ENCODE measurements at regions not wholly inside any gene's neighbourhood (a gene's known extent, or its start where the extent isn't known, plus 50 kb on each side); places are given as distances from the start of the nearest gene placed in this dataset.

DNA sequence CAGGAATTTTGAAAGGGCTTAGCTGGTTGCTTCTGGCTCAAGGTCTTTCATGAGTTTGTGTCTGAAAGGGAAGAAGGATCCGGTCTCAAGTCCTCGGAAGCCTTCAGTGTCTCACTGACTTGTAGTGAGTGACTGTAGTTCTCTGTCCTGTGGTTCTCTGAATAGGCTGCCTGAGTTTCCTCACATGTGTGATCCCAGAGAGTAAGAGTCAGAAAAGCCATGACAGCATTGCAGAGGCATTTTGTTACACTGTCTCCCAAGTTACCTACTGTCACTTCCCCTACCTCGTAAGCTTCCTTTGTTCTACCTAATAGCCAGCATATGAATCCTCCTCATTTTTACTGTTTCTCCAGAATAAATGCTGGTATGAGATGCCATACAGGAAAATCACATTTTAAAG is 709.1 kb upstream of the CHAC2 start:
- Histone ChIP-seq H3K4ac (ENCODE audit: low read depth, low read length) (no peak overlapping the region), H3K27me3 (ENCODE audit: insufficient read depth, low read length) (no peaks in the 10 kb centered on the region), H3K4me2 (ENCODE audit: low read length) (no peak overlapping the region), H4K8ac (ENCODE audit: low read depth, low read length) (no peak overlapping the region), H4K91ac (ENCODE audit: low read depth, low read length) (no peak overlapping the region), H3K4me3 (ENCODE audit: low read depth, low read length) (no peak overlapping the region), H2BK12ac (ENCODE audit: low read length) (no peak overlapping the region), H3K4me1 (ENCODE audit: control insufficient read depth in 1 of 2, insufficient read depth in 2 of 2, low read length in 2 of 2) (no peaks in the 10 kb centered on the region), H3K14ac (ENCODE audit: low read length) (no peak overlapping the region), H3K27ac (ENCODE audit: low read depth, low read length) (no peak overlapping the region), H3K18ac (ENCODE audit: low read length) (no peak overlapping the region), H2AK5ac (ENCODE audit: low read length) (no peak overlapping the region), H2AFZ (ENCODE audit: insufficient read depth, low read length, poor library complexity) (no peak overlapping the region), H3K79me2 (ENCODE audit: control insufficient read depth, insufficient read depth, low read length, poor library complexity) (no peaks in the 10 kb centered on the region), H2BK5ac (ENCODE audit: low read depth, low read length, poor library complexity) (no peak overlapping the region), H4K12ac (ENCODE audit: low read depth, low read length) (no peak overlapping the region), H2BK120ac (ENCODE audit: insufficient read depth, low read length, poor library complexity) (no peak overlapping the region), H3K9me3 (ENCODE audit: insufficient read depth, low read depth, low read length) (no peaks in the 10 kb centered on the region), H3K9ac (ENCODE audit: low read length) (no peak overlapping the region), H3K36me3 (ENCODE audit: control insufficient read depth in 1 of 2, insufficient read depth in 2 of 2, low read length in 2 of 2) (no peaks in the 10 kb centered on the region), H3K79me1 (ENCODE audit: low read length) (no peaks in the 10 kb centered on the region), H3K23ac (ENCODE audit: low read length) (no peak overlapping the region)
- no CpG with 5 or more reads among the region's 3 CpGs for WGBS (ENCODE audit: extremely low coverage, insufficient coverage, insufficient read length)
- DNase-seq: peak; percentile 26 to 55

DNA sequence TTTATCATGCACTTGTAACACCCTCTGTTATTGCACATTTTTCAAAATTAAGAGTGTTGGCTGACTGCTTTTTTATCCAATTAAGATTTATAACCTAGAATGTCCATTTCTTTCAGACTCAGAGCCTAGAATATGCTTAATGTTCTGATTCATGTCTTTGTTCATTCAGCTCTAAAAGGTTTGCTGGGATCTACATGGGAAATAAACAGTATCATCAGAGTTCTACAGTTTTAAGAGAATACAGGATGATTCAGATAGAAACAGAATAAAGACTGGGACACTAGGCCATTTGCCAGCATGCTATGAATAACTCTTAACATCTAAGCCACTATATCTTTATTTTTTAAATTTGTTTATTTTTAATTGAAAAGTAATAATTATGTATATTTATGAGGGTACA is 713.7 kb upstream of the CHAC2 start:
- H4K91ac ChIP-seq (ENCODE audit: low read depth, low read length): no peak overlapping the region
- H3K27me3 ChIP-seq (ENCODE audit: insufficient read depth, low read length): no peaks in the 10 kb centered on the region
- no peak overlapping the region for H3K23ac ChIP-seq (ENCODE audit: low read length)
- no peak overlapping the region for H3K4ac ChIP-seq (ENCODE audit: low read depth, low read length)
- H4K8ac ChIP-seq (ENCODE audit: low read depth, low read length): no peak overlapping the region
- H2AFZ ChIP-seq (ENCODE audit: insufficient read depth, low read length, poor library complexity): no peak overlapping the region
- H2BK12ac ChIP-seq (ENCODE audit: low read length): no peak overlapping the region
- H3K4me2 ChIP-seq (ENCODE audit: low read length): no peak overlapping the region
- no peak overlapping the region for H3K14ac ChIP-seq (ENCODE audit: low read length)
- no peak overlapping the region for H3K27ac ChIP-seq (ENCODE audit: low read depth, low read length)
- H2BK120ac ChIP-seq (ENCODE audit: insufficient read depth, low read length, poor library complexity): no peak overlapping the region
- H3K79me1 ChIP-seq (ENCODE audit: low read length): no peaks in the 10 kb centered on the region
- no peak overlapping the region for H2AK5ac ChIP-seq (ENCODE audit: low read length)
- no peaks in the 10 kb centered on the region for H3K36me3 ChIP-seq (ENCODE audit: control insufficient read depth in 1 of 2, insufficient read depth in 2 of 2, low read length in 2 of 2)
- no peaks in the 10 kb centered on the region for H3K9me3 ChIP-seq (ENCODE audit: insufficient read depth, low read depth, low read length)
- no peak overlapping the region for H3K18ac ChIP-seq (ENCODE audit: low read length)
- no peak overlapping the region for H3K9ac ChIP-seq (ENCODE audit: low read length)
- H4K12ac ChIP-seq (ENCODE audit: low read depth, low read length): no peak overlapping the region
- no peak overlapping the region for H2BK5ac ChIP-seq (ENCODE audit: low read depth, low read length, poor library complexity)
- H3K4me3 ChIP-seq (ENCODE audit: low read depth, low read length): no peak overlapping the region
- no peaks in the 10 kb centered on the region for H3K79me2 ChIP-seq (ENCODE audit: control insufficient read depth, insufficient read depth, low read length, poor library complexity)
- no peak for DNase-seq
- no peaks in the 10 kb centered on the region for H3K4me1 ChIP-seq (ENCODE audit: control insufficient read depth in 1 of 2, insufficient read depth in 2 of 2, low read length in 2 of 2)

DNA sequence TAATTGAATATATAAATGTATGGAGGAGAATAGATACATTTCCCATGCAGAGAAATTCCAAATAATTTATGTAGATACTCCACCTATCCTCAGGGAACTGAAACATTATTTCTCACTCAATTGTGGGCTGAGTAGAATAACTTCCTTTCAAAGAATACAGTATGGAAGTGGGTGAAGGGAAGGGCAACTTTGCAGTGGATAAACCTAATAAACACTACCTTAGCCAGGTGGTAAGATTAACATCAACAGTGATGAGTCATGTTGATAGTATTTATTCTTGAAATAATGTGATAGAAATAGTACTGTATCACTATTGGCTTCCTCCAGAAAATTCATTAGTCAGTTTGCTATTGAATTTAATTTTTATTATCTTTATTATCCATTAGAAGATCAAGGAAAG is 716.4 kb upstream of the CHAC2 start:
- Histone ChIP-seq H3K23ac (ENCODE audit: low read length) (no peak overlapping the region), H2AFZ (ENCODE audit: insufficient read depth, low read length, poor library complexity) (no peak overlapping the region), H3K18ac (ENCODE audit: low read length) (no peak overlapping the region), H2BK5ac (ENCODE audit: low read depth, low read length, poor library complexity) (no peak overlapping the region), H3K4me3 (ENCODE audit: low read depth, low read length) (no peak overlapping the region), H3K79me1 (ENCODE audit: low read length) (no peaks in the 10 kb centered on the region), H4K12ac (ENCODE audit: low read depth, low read length) (no peak overlapping the region), H2AK5ac (ENCODE audit: low read length) (no peak overlapping the region), H4K8ac (ENCODE audit: low read depth, low read length) (no peak overlapping the region), H3K9me3 (ENCODE audit: insufficient read depth, low read depth, low read length) (no peaks in the 10 kb centered on the region), H3K27me3 (ENCODE audit: insufficient read depth, low read length) (no peaks in the 10 kb centered on the region), H3K14ac (ENCODE audit: low read length) (no peak overlapping the region), H3K4me2 (ENCODE audit: low read length) (no peak overlapping the region), H4K91ac (ENCODE audit: low read depth, low read length) (no peak overlapping the region), H2BK12ac (ENCODE audit: low read length) (no peak overlapping the region), H3K27ac (ENCODE audit: low read depth, low read length) (no peak overlapping the region), H3K4ac (ENCODE audit: low read depth, low read length) (no peak overlapping the region), H3K9ac (ENCODE audit: low read length) (no peak overlapping the region), H3K36me3 (ENCODE audit: control insufficient read depth in 1 of 2, insufficient read depth in 2 of 2, low read length in 2 of 2) (no peaks in the 10 kb centered on the region), H3K4me1 (ENCODE audit: control insufficient read depth in 1 of 2, insufficient read depth in 2 of 2, low read length in 2 of 2) (no peaks in the 10 kb centered on the region), H3K79me2 (ENCODE audit: control insufficient read depth, insufficient read depth, low read length, poor library complexity) (no peaks in the 10 kb centered on the region), H2BK120ac (ENCODE audit: insufficient read depth, low read length, poor library complexity) (no peak overlapping the region)
- no peak for DNase-seq

DNA sequence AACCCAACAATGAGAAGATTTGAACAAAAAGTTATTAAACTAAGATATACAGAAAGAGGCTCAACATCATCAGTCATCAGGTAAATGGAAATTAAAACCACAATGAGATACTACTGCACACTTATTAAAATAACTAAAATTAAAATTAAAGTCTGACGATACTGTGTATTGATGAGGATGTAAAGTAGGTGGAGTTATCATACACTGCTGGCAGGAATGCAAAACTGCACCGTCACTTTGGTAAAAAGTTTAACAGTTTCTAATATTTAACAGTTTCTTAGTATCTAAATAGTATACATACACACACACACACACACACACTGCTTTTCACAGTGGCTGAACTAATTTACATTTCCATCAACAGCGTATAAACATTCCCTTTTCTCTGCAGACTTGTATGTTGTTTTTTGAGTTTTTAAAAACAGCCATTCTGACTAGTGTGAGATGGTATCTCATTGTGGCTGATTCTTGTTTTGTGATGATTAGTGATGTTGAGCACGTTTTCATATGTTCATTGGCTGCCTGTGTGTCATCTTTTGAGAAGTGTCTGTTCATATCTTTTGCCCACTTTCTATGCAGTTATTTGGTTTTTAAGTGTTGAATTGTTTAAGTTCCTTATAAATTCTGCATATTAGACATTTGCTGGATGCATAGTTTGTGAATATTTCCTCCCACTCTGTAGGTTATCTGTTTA is 726.9 kb upstream of the CHAC2 start:
- H2BK5ac ChIP-seq (ENCODE audit: low read depth, low read length, poor library complexity): no peak overlapping the region
- no peaks in the 10 kb centered on the region for H3K9me3 ChIP-seq (ENCODE audit: insufficient read depth, low read depth, low read length)
- H4K8ac ChIP-seq (ENCODE audit: low read depth, low read length): no peak overlapping the region
- H3K4me1 ChIP-seq (ENCODE audit: control insufficient read depth in 1 of 2, insufficient read depth in 2 of 2, low read length in 2 of 2): no peaks in the 10 kb centered on the region
- H2AFZ ChIP-seq (ENCODE audit: insufficient read depth, low read length, poor library complexity): no peak overlapping the region
- no peak for DNase-seq
- no peak overlapping the region for H2BK120ac ChIP-seq (ENCODE audit: insufficient read depth, low read length, poor library complexity)
- H3K18ac ChIP-seq (ENCODE audit: low read length): no peak overlapping the region
- no peak overlapping the region for H3K4me2 ChIP-seq (ENCODE audit: low read length)
- no peak overlapping the region for H3K4ac ChIP-seq (ENCODE audit: low read depth, low read length)
- H3K9ac ChIP-seq (ENCODE audit: low read length): no peak overlapping the region
- H3K23ac ChIP-seq (ENCODE audit: low read length): no peak overlapping the region
- no peaks in the 10 kb centered on the region for H3K27me3 ChIP-seq (ENCODE audit: insufficient read depth, low read length)
- no peaks in the 10 kb centered on the region for H3K79me1 ChIP-seq (ENCODE audit: low read length)
- no CpG with 5 or more reads among the region's 4 CpGs for WGBS (ENCODE audit: extremely low coverage, insufficient coverage, insufficient read length)
- no peak overlapping the region for H3K27ac ChIP-seq (ENCODE audit: low read depth, low read length)
- H3K36me3 ChIP-seq (ENCODE audit: control insufficient read depth in 1 of 2, insufficient read depth in 2 of 2, low read length in 2 of 2): no peaks in the 10 kb centered on the region
- H3K79me2 ChIP-seq (ENCODE audit: control insufficient read depth, insufficient read depth, low read length, poor library complexity): no peaks in the 10 kb centered on the region
- H4K12ac ChIP-seq (ENCODE audit: low read depth, low read length): no peak overlapping the region
- H3K4me3 ChIP-seq (ENCODE audit: low read depth, low read length): no peak overlapping the region
- H3K14ac ChIP-seq (ENCODE audit: low read length): no peak overlapping the region
- no peak overlapping the region for H4K91ac ChIP-seq (ENCODE audit: low read depth, low read length)
- no peak overlapping the region for H2BK12ac ChIP-seq (ENCODE audit: low read length)
- H2AK5ac ChIP-seq (ENCODE audit: low read length): no peak overlapping the region

Data from trophoblast cell (in vitro differentiated cells and primary cell).